ENCODE measurements at regions not wholly inside any gene's neighbourhood (a gene's known extent, or its start where the extent isn't known, plus 50 kb on each side); places are given as distances from the start of the nearest gene placed in this dataset.

DNA sequence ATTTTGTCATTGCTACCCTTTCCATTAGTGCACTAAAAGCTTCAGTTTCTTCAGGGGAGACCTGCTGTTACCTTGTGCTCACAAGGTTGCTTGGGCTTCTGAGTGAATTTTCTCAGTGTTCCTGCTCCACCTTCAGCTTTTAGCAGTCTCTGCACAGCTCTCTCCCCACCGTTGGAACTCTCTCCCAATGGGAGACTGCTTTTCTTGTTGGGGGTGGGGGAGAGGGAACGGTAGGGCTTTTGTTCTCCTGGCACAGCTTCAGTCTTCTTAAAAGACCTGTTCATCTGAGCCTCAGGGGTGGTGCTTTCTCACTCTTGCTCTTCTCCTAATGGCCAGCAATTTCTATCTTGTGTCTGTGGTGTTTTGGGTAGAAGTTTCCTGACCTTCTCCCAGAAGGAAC lies 915.7 kb downstream of the EFNA5 start:
- H2BK5ac ChIP-seq (ENCODE audit: low read depth, low read length, poor library complexity, severe bottlenecking), result no peak overlapping the region
- H3K56ac ChIP-seq (ENCODE audit: extremely low read depth, insufficient read depth, low read length), result no peak overlapping the region
- dilution Hi-C loops (cut with HindIII; ENCODE audit: low sequenced_read_pairs, unreplicated experiment), result no loop called here
- no TSS peak for BruUV-seq (replicated peaks)
- no peak overlapping the region for H2AK9ac ChIP-seq (replicated peaks; ENCODE audit: low read depth, low read length, poor library complexity)
- H4K91ac ChIP-seq (ENCODE audit: insufficient read depth, low read depth, low read length), result no peak overlapping the region
- no peak overlapping the region for H4K5ac ChIP-seq (ENCODE audit: low read depth, low read length)
- no peaks in the 10 kb centered on the region for H3K27me3 ChIP-seq (ENCODE audit: control insufficient read depth, insufficient read depth, low read length)
- H2AFZ ChIP-seq (replicated peaks; ENCODE audit: low read length, poor library complexity), result no peak overlapping the region
- no peaks in the 10 kb centered on the region for H3K9me3 ChIP-seq (ENCODE audit: control insufficient read depth, insufficient read depth, low read length)
- ChIA-PET POLR2A (ENCODE audit: unreplicated experiment) (no interaction called here), CTCF (no interaction called here)
- no peak overlapping the region for H2BK20ac ChIP-seq (ENCODE audit: low read depth, low read length)
- in situ Hi-C loops (cut with MboI; ENCODE audit: low sequenced_read_pairs), result no loop called here
- H3K79me1 ChIP-seq (ENCODE audit: low read depth in 1 of 2, low read length in 2 of 2), result no peaks in the 10 kb centered on the region
- no peak overlapping the region for H3K23ac ChIP-seq (ENCODE audit: low read depth, low read length)
- no peaks in the 10 kb centered on the region for H4K20me1 ChIP-seq (ENCODE audit: insufficient read depth, low read length)
- intact Hi-C loops (cut with micrococcal nuclease), result no loop called here
- H2BK15ac ChIP-seq (ENCODE audit: low read depth, low read length), result no peak overlapping the region
- no peak overlapping the region for H3K18ac ChIP-seq (ENCODE audit: low read depth, low read length)
- TF ChIP-seq, protein P1, sequence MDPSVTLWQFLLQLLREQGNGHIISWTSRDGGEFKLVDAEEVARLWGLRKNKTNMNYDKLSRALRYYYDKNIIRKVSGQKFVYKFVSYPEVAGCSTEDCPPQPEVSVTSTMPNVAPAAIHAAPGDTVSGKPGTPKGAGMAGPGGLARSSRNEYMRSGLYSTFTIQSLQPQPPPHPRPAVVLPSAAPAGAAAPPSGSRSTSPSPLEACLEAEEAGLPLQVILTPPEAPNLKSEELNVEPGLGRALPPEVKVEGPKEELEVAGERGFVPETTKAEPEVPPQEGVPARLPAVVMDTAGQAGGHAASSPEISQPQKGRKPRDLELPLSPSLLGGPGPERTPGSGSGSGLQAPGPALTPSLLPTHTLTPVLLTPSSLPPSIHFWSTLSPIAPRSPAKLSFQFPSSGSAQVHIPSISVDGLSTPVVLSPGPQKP (IDR thresholded peaks at IDR 0.05; ENCODE audit: borderline replicate concordance, low read depth, low read length), result no peak
- no peak for TF ChIP-seq RFX5 (IDR thresholded peaks at IDR 0.05; ENCODE audit: low read depth, low read length)
- TF ChIP-seq MAFK (IDR thresholded peaks at IDR 0.05; ENCODE audit: low read depth, low read length), result no peak
- no peak for TF ChIP-seq RAD21 (IDR thresholded peaks at IDR 0.05; ENCODE audit: low read length)
- no peak for TF ChIP-seq FOS (IDR thresholded peaks at IDR 0.05; ENCODE audit: low read depth, low read length)
- no peak for TF ChIP-seq CEBPB (IDR thresholded peaks at IDR 0.05; ENCODE audit: low read depth, low read length)
- H3K4me3 ChIP-seq (ENCODE audit: insufficient read depth, low read depth, low read length), result no peak overlapping the region
- no peaks in the 10 kb centered on the region; the same call in 1 of the 2 replicates for H3K4me1 ChIP-seq (ENCODE audit: control insufficient read depth, insufficient read depth, low read length)
- no peak for DNase-seq
- H2AK5ac ChIP-seq (ENCODE audit: low read depth, low read length), result no peak overlapping the region
- no peak overlapping the region for H4K8ac ChIP-seq (ENCODE audit: low read depth in 2 of 2, low read length in 2 of 2)
- H3K4me2 ChIP-seq (ENCODE audit: low read depth, low read length), result no peak overlapping the region
- no peak overlapping the region for H3K9ac ChIP-seq (ENCODE audit: low read depth, low read length)
- H3K4ac ChIP-seq (ENCODE audit: low read depth, low read length), result no peak overlapping the region
- H3K27ac ChIP-seq (ENCODE audit: insufficient read depth, low read length), result no peak overlapping the region
- no peak overlapping the region for H3K14ac ChIP-seq (replicated peaks; ENCODE audit: low read depth, low read length)
- no CpG with 5 or more reads among the region's 2 CpGs for WGBS, 2 experiments (ENCODE audit: extremely low coverage in 2 of 2, insufficient read length in 1 of 2)
- 0 out of 2 replicates have a peak, but pooled peaks cover 2% of the 10 kb centered on the region for H3K9me1 ChIP-seq (ENCODE audit: insufficient read depth, low read length)
- no peak overlapping the region for H2BK120ac ChIP-seq (ENCODE audit: low read depth, low read length)
- ATAC-seq (ENCODE audit: low read depth), result no peak
- no peaks in the 10 kb centered on the region for H3K36me3 ChIP-seq (ENCODE audit: control insufficient read depth, insufficient read depth, low read length)

Data from IMR-90 (cell line).